WTC11 (cell line): ENCODE measurements at regions not wholly inside any gene's neighbourhood (a gene's known extent, or its start where the extent isn't known, plus 50 kb on each side); places are given as distances from the start of the nearest gene placed in this dataset.

ENCODE experiments used
- ATAC-seq: fragments of 200-7000 bp; cut with Tn5 transposase; 2 replicates; pipeline ENCODE4 v1.10.0; 2021; ENCODE audit warnings: mild to moderate bottlenecking, moderate library complexity
- CTCF ChIA-PET: fragments of 300-600 bp; sonication (Branson Sonifier 250); formaldehyde crosslinking; loops from one replicate; lab custom pipeline; 2021; ENCODE audit warnings: antibody characterized with exemption; lab: Charles Lee
- POLR2A ChIA-PET: fragments of 350-600 bp; sonication (Branson Sonifier 250); formaldehyde crosslinking; loops from one replicate; lab custom pipeline; 2021; ENCODE audit warnings: antibody characterized with exemption; lab: Charles Lee
- DNase-seq: peaks from one replicate; pipeline ENCODE4 v3.0.0; 2021; ENCODE audit warnings: low spot score
- H3K27ac Mint-ChIP-seq: 2 replicates; pipeline ENCODE4 v1.8.0; 2021; ENCODE audit warnings: mixed read lengths
- H3K27me3 Mint-ChIP-seq: 2 replicates; pipeline ENCODE4 v1.8.0; 2021; ENCODE audit warnings: low read depth, mild to moderate bottlenecking, moderate library complexity, mixed read lengths
- H3K36me3 Mint-ChIP-seq: 2 replicates; pipeline ENCODE4 v1.8.0; 2021; ENCODE audit warnings: mixed read lengths
- H3K4me1 Mint-ChIP-seq: 2 replicates; pipeline ENCODE4 v1.8.0; 2022; ENCODE audit warnings: mixed read lengths
- H3K4me3 Mint-ChIP-seq: 2 replicates; pipeline ENCODE4 v1.8.0; 2021; ENCODE audit warnings: mild to moderate bottlenecking, moderate library complexity, mixed read lengths
- H3K9me3 Mint-ChIP-seq: 2 replicates; pipeline ENCODE4 v1.8.0; 2021; ENCODE audit warnings: mixed read lengths
- AFF4 ChIP-seq: sonication (generic); formaldehyde crosslinking; IDR thresholded peaks from 2 replicates; pipeline ENCODE4 v1.8.1; 2023; ENCODE audit warnings: mild to moderate bottlenecking, missing genetic modification reagents, borderline replicate concordance
- CBFB ChIP-seq: sonication (generic); formaldehyde crosslinking; IDR thresholded peaks from 2 replicates; pipeline ENCODE4 v1.8.1; 2022; ENCODE audit warnings: mild to moderate bottlenecking, low read depth, missing genetic modification reagents
- FOXP4 ChIP-seq: sonication (generic); formaldehyde crosslinking; IDR thresholded peaks from 2 replicates; pipeline ENCODE4 v1.8.0; 2022; ENCODE audit warnings: mild to moderate bottlenecking, missing genetic modification reagents
- GABPB1 ChIP-seq: sonication (generic); formaldehyde crosslinking; IDR thresholded peaks from 2 replicates; pipeline ENCODE4 v1.8.1; 2023; ENCODE audit warnings: mild to moderate bottlenecking, missing genetic modification reagents
- IRF1 ChIP-seq: sonication (generic); formaldehyde crosslinking; IDR thresholded peaks from 2 replicates; pipeline ENCODE4 v1.8.0; 2023; ENCODE audit warnings: missing genetic modification reagents
- KAT7 ChIP-seq: sonication (generic); formaldehyde crosslinking; IDR thresholded peaks from 2 replicates; pipeline ENCODE4 v1.8.1; 2023; ENCODE audit warnings: missing genetic modification reagents, mild to moderate bottlenecking, borderline replicate concordance
- MXD4 ChIP-seq: fragments of 250-450 bp; sonication (Bioruptor Pico); IDR thresholded peaks from 2 replicates; pipeline ENCODE4 v1.8.0; 2021; ENCODE audit warnings: mild to moderate bottlenecking, moderate library complexity, borderline replicate concordance
- MYBL2 ChIP-seq: sonication (generic); formaldehyde crosslinking; IDR thresholded peaks from 2 replicates; pipeline ENCODE4 v1.8.1; 2023; ENCODE audit warnings: mild to moderate bottlenecking, moderate library complexity, missing genetic modification reagents
- NFATC4 ChIP-seq: fragments of 250-450 bp; sonication (Bioruptor Pico); IDR thresholded peaks from 2 replicates; pipeline ENCODE4 v1.9.0; 2021; ENCODE audit warnings: mild to moderate bottlenecking
- NR2C2 ChIP-seq: sonication (generic); formaldehyde crosslinking; IDR thresholded peaks from 2 replicates; pipeline ENCODE4 v1.8.0; 2022; ENCODE audit warnings: mild to moderate bottlenecking, missing genetic modification reagents
- SOX15 ChIP-seq: fragments of 250-450 bp; sonication (Bioruptor Pico); IDR thresholded peaks from 2 replicates; pipeline ENCODE4 v1.9.0; 2021; ENCODE audit warnings: mild to moderate bottlenecking
- SP1 ChIP-seq: sonication (generic); formaldehyde crosslinking; conservative IDR thresholded peaks from 2 replicates; pipeline ENCODE4 v1.8.1; 2022; ENCODE audit warnings: missing genetic modification reagents
- TCF7 ChIP-seq: sonication (generic); formaldehyde crosslinking; IDR thresholded peaks from 2 replicates; pipeline ENCODE4 v1.8.0; 2022; ENCODE audit warnings: mild to moderate bottlenecking, low read depth, missing genetic modification reagents, moderate library complexity
- ZBTB21 ChIP-seq: sonication (generic); formaldehyde crosslinking; IDR thresholded peaks from 2 replicates; pipeline ENCODE4 v1.8.1; 2023; ENCODE audit warnings: mild to moderate bottlenecking, missing genetic modification reagents, borderline replicate concordance
- ZNF671 ChIP-seq: fragments of 250-450 bp; sonication (Bioruptor Pico); IDR thresholded peaks from 2 replicates; pipeline ENCODE4 v1.8.0; 2021; ENCODE audit warnings: mild to moderate bottlenecking
- TF ChIP-seq, protein P1 (sequence below): fragments of 250-450 bp; sonication (Bioruptor Pico); IDR thresholded peaks from 2 replicates; pipeline ENCODE4 v1.8.0; 2021; ENCODE audit warnings: mild to moderate bottlenecking
- TF ChIP-seq, protein P2 (sequence below): sonication (generic); formaldehyde crosslinking; IDR thresholded peaks from 2 replicates; pipeline ENCODE4 v1.8.0; 2022; ENCODE audit warnings: mild to moderate bottlenecking, missing genetic modification reagents

- POLR2A ChIA-PET: no interaction called here
Observed at GRCh38 chr5:125205601-125206225, 459.3 kb upstream of the ZNF608 start.

GRCh38 chr5:125207856-125208255 lies 461.4 kb upstream of the ZNF608 start:
- Mint-ChIP-seq H3K27me3 (no peaks in the 10 kb centered on the region), H3K4me1 (peaks cover 20% of the 10 kb centered on the region), H3K36me3 (peaks cover 9% of the 10 kb centered on the region), H3K27ac (no peak overlapping the region), H3K4me3 (no peak overlapping the region), H3K9me3 (peaks cover 19% of the 10 kb centered on the region)
- no peak for TF ChIP-seq MYBL2 (CRISPR knock-in tag)
- TF ChIP-seq KAT7: no peak
- TF ChIP-seq TCF7 (CRISPR knock-in tag): no peak
- TF ChIP-seq IRF1: no peak
- no peak for TF ChIP-seq SP1 (CRISPR knock-in tag)
- TF ChIP-seq ZNF671: no peak
- TF ChIP-seq AFF4: no peak
- TF ChIP-seq NFATC4: no peak
- TF ChIP-seq NR2C2 (CRISPR knock-in tag): no peak
- TF ChIP-seq, protein P1, sequence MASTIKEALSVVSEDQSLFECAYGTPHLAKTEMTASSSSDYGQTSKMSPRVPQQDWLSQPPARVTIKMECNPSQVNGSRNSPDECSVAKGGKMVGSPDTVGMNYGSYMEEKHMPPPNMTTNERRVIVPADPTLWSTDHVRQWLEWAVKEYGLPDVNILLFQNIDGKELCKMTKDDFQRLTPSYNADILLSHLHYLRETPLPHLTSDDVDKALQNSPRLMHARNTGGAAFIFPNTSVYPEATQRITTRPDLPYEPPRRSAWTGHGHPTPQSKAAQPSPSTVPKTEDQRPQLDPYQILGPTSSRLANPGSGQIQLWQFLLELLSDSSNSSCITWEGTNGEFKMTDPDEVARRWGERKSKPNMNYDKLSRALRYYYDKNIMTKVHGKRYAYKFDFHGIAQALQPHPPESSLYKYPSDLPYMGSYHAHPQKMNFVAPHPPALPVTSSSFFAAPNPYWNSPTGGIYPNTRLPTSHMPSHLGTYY: no peak
- TF ChIP-seq, protein P2, sequence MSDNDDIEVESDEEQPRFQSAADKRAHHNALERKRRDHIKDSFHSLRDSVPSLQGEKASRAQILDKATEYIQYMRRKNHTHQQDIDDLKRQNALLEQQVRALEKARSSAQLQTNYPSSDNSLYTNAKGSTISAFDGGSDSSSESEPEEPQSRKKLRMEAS (CRISPR knock-in tag): no peak
- TF ChIP-seq GABPB1 (CRISPR knock-in tag): no peak
- TF ChIP-seq MXD4: no peak
- TF ChIP-seq CBFB (CRISPR knock-in tag): no peak
- ChIA-PET CTCF (no interaction called here), POLR2A (no interaction called here)
- ATAC-seq: no peak
- DNase-seq: no peak

More at GRCh38 chr5:125205601-125206225, 459.3 kb upstream of the ZNF608 start:
- Mint-ChIP-seq H3K27me3 (no peaks in the 10 kb centered on the region), H3K36me3 (peaks cover 9% of the 10 kb centered on the region), H3K27ac (0 out of 2 replicates have a peak overlapping the region, but pooled peaks have one; percentile 8), H3K9me3 (peaks cover 19% of the 10 kb centered on the region), H3K4me1 (peaks cover 41% of the 10 kb centered on the region), H3K4me3 (no peak overlapping the region)
- ATAC-seq (no peak), DNase-seq (no peak)
- no peak for TF ChIP-seq ZBTB21 (CRISPR knock-in tag)
- no peak for TF ChIP-seq FOXP4 (CRISPR knock-in tag)
- no peak for TF ChIP-seq SOX15 (CRISPR knock-in tag)
- CTCF ChIA-PET: no interaction called here
